Mucosa of stomach (tissue), 1 donor: ENCODE measurements at regions not wholly inside any gene's neighbourhood (a gene's known extent, or its start where the extent isn't known, plus 50 kb on each side); places are given as distances from the start of the nearest gene placed in this dataset.

Source experiments
- H3K27me3 ChIP-seq: one replicate; pipeline ENCODE4 v1.7.0; 2013; ENCODE audit warnings: mild to moderate bottlenecking, low read length; ENCODE audit not compliant: control insufficient read depth, insufficient read depth
- H3K36me3 ChIP-seq: one replicate; pipeline ENCODE4 v1.7.0; 2013; ENCODE audit warnings: low read length; ENCODE audit not compliant: control insufficient read depth, insufficient read depth
- H3K4me1 ChIP-seq: one replicate; pipeline ENCODE4 v1.7.0; 2013; ENCODE audit warnings: mild to moderate bottlenecking, low read length; ENCODE audit not compliant: control insufficient read depth, insufficient read depth
- H3K4me3 ChIP-seq: one replicate; pipeline ENCODE4 v1.7.0; 2013; ENCODE audit warnings: low read length
- H3K9ac ChIP-seq: one replicate; pipeline ENCODE4 v1.7.0; 2013; ENCODE audit warnings: mild to moderate bottlenecking, low read length, moderate library complexity
- H3K9me3 ChIP-seq: one replicate; pipeline ENCODE4 v1.7.0; 2013; ENCODE audit warnings: mild to moderate bottlenecking, low read length, moderate library complexity; ENCODE audit not compliant: control insufficient read depth
- donor health status: Pancreatic carcinoma.

DNA sequence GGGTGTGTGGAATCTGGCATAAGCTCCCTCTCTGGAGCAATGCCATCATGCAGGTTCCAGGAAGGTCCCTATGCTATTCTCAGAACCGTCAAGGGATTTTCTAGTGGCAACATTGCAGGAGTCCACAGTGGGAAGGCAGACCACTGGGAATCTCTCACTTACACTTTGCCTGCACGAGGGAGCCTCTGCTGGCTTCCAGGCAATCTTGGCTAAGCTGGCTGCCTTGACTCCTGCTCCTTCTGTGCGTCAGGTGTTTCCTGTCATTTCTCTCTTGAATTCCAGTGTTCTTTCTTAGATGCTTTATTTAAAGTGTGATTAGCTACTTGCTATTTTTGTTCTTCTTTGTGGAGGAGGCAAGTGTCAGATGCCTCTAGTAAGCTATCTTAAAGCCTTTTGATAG, 414.0 kb upstream of the ATP2B1 start:
- Histone ChIP-seq H3K27me3 (no peaks in the 10 kb centered on the region), H3K4me1 (no peaks in the 10 kb centered on the region)

DNA sequence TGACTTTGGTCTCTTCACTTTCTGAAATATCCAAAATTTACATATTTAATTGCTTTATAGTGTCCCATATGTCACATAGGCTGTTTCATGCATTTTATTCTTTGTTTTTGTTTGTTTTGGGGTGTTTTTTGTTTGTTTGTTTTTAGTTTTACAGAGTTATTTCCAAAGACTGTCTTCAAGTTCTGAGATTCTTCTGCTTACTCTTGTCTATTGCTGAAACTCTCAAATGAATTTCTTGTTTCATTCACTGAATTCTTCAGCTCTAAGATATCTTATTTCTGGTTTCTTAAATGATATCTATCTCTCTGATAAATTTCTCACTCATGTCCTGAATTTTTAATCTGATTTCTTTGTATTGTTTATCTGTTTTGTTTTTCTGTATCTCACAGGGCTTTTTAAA, 412.0 kb upstream of the ATP2B1 start:
- Histone ChIP-seq H3K36me3 (no peaks in the 10 kb centered on the region), H3K9ac (no peak overlapping the region), H3K4me3 (no peak overlapping the region), H3K4me1 (no peaks in the 10 kb centered on the region), H3K27me3 (no peaks in the 10 kb centered on the region), H3K9me3 (no peaks in the 10 kb centered on the region)

More for the DNA sequence above, 414.0 kb upstream of the ATP2B1 start:
- H3K9ac ChIP-seq: no peak overlapping the region
- H3K4me3 ChIP-seq: no peak overlapping the region
- H3K9me3 ChIP-seq: no peaks in the 10 kb centered on the region
- H3K36me3 ChIP-seq: no peaks in the 10 kb centered on the region

DNA sequence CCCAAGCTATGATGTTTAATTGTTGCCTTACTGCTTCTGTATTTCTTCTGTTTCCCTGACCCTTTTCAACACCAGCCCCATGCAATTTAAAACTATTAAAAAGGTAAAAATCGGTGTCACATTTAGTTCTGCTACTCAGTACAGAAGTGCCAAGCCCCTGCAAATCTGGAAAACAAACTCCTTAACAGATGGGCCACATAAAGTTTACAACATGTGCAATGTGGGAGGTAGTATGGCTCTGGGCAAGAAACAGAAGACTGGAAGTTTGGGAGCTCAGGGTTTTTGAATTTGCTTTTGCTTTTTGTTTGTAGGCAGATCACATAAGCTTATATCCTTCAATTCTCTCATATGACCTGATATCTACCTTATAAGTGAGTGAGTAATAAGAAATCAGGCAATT, 404.0 kb upstream of the ATP2B1 start:
- no peaks in the 10 kb centered on the region for H3K9me3 ChIP-seq
- no peaks in the 10 kb centered on the region for H3K4me1 ChIP-seq
- H3K27me3 ChIP-seq: no peaks in the 10 kb centered on the region
- no peak overlapping the region for H3K4me3 ChIP-seq
- H3K36me3 ChIP-seq: no peaks in the 10 kb centered on the region
- no peak overlapping the region for H3K9ac ChIP-seq

DNA sequence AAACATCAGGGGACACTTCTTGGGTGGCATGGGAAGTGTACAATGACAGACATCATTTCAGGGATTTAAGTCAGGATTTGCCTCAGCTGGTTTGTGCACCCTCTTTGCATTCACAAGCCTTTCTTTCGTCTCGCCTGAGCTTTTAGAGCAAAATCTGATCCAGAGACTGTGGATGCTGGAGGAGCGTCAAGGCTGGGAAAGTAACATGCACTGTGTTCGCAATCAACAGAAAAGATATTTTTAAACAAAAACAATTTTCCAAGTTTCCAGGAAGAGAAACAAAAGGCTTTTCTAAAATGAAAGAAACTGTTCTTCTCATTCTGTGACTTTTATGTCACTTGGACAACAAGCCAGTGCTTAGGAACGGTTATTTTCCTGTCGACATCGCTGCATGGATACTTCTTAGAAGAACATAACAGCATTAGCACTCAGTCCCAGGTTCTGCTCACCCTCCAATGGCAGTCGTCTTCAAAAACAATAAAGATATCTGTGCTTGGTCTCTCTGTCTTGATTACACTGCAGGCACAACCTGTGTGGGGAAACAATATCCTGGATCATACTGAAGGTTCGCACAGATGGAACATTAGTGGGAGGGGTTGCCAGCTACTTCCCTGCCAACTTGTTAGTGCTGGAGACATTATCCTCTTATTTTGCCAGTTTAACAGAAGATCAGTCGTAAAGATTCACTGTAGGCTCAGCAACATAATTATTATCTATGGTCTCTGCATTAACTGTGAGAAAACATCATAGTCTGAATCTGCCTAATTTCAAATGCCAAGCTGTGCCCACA, 403.3 kb upstream of the ATP2B1 start:
- Histone ChIP-seq H3K9me3 (no peaks in the 10 kb centered on the region), H3K4me3 (no peak overlapping the region), H3K9ac (no peak overlapping the region), H3K4me1 (no peaks in the 10 kb centered on the region), H3K36me3 (no peaks in the 10 kb centered on the region), H3K27me3 (no peaks in the 10 kb centered on the region)

DNA sequence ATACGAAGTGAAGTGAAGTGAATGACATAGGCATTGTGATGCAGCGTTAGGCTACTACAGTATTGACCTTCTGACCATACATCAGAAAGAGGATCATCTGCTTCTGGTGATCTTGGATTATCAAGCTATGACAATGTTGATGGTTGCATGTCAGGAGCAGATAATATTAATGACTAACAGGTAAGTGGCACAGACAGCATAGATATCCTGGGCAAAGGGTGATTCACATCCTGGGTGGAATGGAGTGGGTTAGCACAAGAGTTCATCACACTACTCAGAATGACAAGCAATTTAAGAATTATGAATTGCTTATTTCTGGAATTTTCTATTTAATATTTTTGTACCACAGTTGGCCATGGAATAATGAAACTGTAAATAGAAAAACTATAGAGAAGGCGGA, 397.9 kb upstream of the ATP2B1 start:
- no peak overlapping the region for H3K4me3 ChIP-seq
- H3K9ac ChIP-seq: no peak overlapping the region
- no peaks in the 10 kb centered on the region for H3K36me3 ChIP-seq
- no peaks in the 10 kb centered on the region for H3K9me3 ChIP-seq
- H3K27me3 ChIP-seq: no peaks in the 10 kb centered on the region
- no peaks in the 10 kb centered on the region for H3K4me1 ChIP-seq

DNA sequence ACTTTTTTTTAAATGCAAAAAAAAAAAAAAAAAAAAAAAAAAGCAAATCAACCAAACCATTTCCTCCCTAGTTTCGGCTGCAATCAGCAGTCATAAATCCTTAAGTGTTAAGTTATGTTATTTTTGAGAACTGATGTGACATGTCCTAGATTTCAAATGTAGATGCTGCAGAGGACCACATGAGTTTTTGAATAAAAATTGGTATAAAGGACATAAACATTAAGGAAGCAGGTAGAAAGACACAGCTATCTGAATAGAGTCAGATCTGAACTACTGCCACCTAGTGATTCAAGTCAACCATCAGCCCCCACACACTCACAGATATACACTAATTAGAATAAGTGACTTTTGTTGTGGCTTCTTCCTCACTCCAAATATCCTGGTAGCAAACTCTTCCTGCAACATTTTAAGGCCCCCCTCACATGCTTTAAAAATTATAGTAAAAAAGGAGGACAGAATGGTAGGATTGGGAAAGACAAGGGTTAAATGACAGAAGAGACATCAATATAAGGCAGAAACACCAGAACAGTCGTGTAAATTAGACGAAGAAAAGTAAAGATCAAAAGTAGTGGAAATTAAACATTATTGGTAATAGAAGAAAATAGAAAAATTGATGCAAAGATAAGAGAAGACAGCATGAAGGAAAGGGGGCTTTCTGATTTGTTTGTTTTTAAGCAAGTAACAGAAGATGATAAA, 394.5 kb upstream of the ATP2B1 start:
- no peaks in the 10 kb centered on the region for H3K36me3 ChIP-seq
- H3K27me3 ChIP-seq: no peaks in the 10 kb centered on the region
- H3K9me3 ChIP-seq: no peaks in the 10 kb centered on the region
- peaks cover 8% of the 10 kb centered on the region for H3K4me1 ChIP-seq
- no peak overlapping the region for H3K9ac ChIP-seq
- H3K4me3 ChIP-seq: no peak overlapping the region

DNA sequence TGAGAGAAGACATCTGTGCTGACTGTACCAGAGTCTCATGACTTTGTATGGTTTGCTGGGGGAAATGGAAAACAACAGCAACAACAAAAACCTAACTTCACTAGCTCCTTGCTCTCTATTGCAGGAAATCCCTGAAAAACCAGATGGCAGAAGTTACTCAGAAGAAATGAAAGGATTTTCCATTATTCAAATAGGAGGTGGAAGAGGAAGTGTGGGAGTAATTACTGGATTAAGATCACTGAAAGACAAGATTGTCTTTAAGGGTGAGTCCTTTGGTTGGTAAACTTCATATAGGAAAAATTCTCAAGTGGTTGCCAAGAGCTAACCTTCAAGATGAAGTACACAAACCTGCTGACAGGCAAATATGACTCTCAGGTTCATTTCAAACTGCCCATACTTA, 391.9 kb upstream of the ATP2B1 start:
- H3K36me3 ChIP-seq: no peaks in the 10 kb centered on the region
- H3K4me1 ChIP-seq: peaks cover 8% of the 10 kb centered on the region
- no peaks in the 10 kb centered on the region for H3K27me3 ChIP-seq
- no peak overlapping the region for H3K9ac ChIP-seq
- no peak overlapping the region for H3K4me3 ChIP-seq
- H3K9me3 ChIP-seq: no peaks in the 10 kb centered on the region

DNA sequence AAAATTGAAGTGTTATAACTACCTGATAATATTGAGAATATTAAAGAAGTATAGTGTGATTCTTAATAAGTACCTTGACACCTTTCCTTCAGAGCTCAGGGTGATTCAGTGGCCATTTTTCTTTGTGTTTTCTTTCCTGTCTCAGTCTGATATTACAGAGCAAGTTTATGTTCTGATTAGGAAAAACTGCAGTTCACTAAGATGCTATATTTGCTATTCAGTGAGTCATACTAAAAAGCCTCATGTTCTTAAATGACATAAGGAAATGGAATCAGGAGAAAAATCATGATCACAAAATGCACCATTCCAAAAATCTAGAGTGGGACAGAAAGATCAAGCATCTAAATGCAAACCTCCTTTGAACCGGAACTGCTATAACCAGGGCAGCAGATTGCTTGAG, 390.6 kb upstream of the ATP2B1 start:
- Histone ChIP-seq H3K4me3 (no peak overlapping the region), H3K36me3 (no peaks in the 10 kb centered on the region), H3K9ac (no peak overlapping the region), H3K4me1 (peaks cover 8% of the 10 kb centered on the region), H3K27me3 (no peaks in the 10 kb centered on the region), H3K9me3 (no peaks in the 10 kb centered on the region)

DNA sequence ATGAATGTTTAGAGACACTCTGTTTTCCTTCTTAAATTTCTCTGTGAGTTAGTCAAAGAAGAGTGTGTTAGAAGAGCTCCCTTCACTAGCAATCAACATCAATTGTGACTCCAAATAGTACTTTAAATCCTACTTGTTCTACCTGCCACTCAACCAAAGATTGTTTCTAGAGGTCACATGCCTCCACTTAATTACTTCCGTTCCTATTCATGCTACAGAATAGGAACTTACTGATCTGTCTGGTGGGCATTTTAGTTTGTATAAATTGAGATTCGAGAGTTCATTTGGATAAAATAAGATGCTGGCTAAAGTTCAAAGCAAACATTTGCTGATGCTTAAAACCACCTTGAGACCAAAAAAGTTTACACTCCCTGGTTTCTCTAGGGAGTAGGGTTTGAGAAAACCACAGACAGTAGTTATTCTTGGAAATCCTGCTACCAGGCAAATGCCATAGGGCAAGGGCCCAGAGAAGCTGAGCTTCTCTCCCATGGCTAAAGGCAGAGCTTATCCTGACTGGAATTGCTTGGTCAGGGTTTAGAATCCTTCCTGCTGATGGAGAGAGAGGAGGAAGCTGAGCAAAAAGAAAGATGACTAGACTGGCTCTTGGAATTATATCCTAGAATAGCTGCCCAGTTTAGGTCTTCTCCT, 389.6 kb upstream of the ATP2B1 start:
- Histone ChIP-seq H3K4me3 (no peak overlapping the region), H3K9ac (no peak overlapping the region), H3K36me3 (no peaks in the 10 kb centered on the region), H3K27me3 (no peaks in the 10 kb centered on the region), H3K9me3 (no peaks in the 10 kb centered on the region), H3K4me1 (peaks cover 8% of the 10 kb centered on the region)

DNA sequence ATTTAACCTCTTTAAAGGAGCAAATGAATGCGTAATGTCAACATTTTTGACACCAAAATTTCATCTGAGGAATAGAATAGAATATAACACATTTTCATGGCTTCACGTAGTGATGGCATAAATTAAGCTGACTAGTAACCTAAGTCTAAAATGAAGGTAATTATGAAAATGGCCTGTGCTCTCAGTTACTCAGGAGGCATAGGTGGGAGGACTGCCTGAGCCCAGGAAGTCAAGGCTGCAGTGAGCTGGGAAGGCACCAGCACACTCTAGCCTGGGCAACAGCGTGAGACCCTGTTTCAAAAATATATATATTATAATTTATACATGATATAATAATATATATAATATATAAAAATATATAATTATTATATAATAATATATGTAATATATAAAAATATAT, 383.2 kb upstream of the ATP2B1 start:
- Histone ChIP-seq H3K27me3 (no peaks in the 10 kb centered on the region), H3K4me3 (no peak overlapping the region), H3K4me1 (peaks cover 11% of the 10 kb centered on the region), H3K9me3 (no peaks in the 10 kb centered on the region), H3K36me3 (no peaks in the 10 kb centered on the region), H3K9ac (no peak overlapping the region)

DNA sequence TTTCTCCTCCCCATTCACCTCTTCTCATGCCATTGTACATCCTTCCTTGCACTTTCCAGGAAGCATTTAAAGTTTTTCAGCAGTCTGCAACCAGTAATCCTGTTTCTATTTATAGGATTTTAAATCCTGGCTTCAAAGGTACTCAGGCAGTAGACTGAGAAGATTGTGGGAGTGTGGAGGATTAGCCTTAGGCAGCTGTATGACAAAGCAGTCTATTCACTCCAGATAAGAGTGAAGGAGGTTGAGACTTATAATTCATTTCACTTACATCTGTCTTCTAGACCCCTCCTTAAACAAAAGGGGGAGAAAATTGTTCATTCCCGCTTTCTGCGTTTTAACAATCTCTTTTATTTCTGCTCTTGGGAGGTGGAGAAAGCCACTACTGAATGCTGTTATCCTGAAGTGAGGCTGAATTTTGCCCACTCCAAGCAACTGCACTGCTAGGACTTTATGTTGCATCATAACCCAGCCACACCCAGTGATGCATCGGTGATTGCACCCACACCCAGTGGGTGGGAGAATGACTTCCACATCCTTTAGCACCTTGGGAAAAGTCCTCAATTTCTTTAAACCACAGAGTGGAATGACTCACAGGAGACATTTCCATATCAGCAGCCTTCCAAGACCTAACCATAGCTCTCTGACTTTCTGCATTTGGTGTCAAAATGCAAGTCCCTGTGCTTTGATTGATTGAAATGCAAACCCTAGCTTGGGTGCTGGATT, 382.5 kb upstream of the ATP2B1 start:
- Histone ChIP-seq H3K9ac (no peak overlapping the region), H3K36me3 (no peaks in the 10 kb centered on the region), H3K4me3 (no peak overlapping the region), H3K4me1 (peaks cover 11% of the 10 kb centered on the region), H3K9me3 (no peaks in the 10 kb centered on the region), H3K27me3 (no peaks in the 10 kb centered on the region)

DNA sequence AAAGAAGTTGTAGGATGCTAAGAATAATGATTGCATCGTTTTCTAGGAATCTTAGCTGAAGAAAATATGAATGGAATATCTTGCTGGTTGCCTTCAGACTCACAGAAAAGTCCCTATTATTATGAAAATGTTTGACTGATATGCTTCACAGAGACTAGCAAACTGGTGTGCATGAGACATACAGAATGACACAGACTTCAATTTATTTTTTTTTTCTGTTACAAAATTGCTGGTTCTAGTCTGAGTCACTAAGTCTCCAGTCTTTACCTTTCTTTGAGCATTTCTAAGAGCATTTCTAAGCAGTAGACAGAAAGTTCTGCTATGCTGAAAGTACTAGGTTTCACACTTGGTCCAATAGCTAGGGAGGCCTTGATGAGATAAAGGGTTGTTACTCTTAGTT, 377.6 kb upstream of the ATP2B1 start:
- H3K4me3 ChIP-seq: no peak overlapping the region
- H3K9ac ChIP-seq: no peak overlapping the region
- peaks cover 5% of the 10 kb centered on the region for H3K4me1 ChIP-seq
- H3K36me3 ChIP-seq: no peaks in the 10 kb centered on the region
- no peaks in the 10 kb centered on the region for H3K9me3 ChIP-seq
- no peaks in the 10 kb centered on the region for H3K27me3 ChIP-seq
